Superior temporal gyrus (tissue), 1 donor: ENCODE measurements at regions not wholly inside any gene's neighbourhood (a gene's known extent, or its start where the extent isn't known, plus 50 kb on each side); places are given as distances from the start of the nearest gene placed in this dataset.

Source experiments
- DNase-seq: peaks from one replicate; pipeline ENCODE4 v3.0.0-alpha.2; 2016; ENCODE audit errors: extremely low spot score

- DNase-seq, result no peak
Measured at GRCh38 chr9:13990331-13990730, 323.6 kb downstream of the NFIB start.

GRCh38 chr9:13988944-13989343, 325.0 kb downstream of the NFIB start:
- no peak for DNase-seq

- DNase-seq, result no peak
Measured at GRCh38 chr9:13983607-13984006, 330.3 kb downstream of the NFIB start.

GRCh38 chr9:13979941-13980318, 334.0 kb downstream of the NFIB start:
- DNase-seq, result no peak

- DNase-seq, result no peak
Measured at GRCh38 chr9:13975611-13976290, 338.2 kb downstream of the NFIB start.

GRCh38 chr9:13974891-13975290, 339.1 kb downstream of the NFIB start:
- DNase-seq, result no peak

GRCh38 chr9:13971966-13972655, 341.8 kb downstream of the NFIB start:
- no peak for DNase-seq

- DNase-seq, result no peak
Measured at GRCh38 chr9:13971415-13971814, 342.5 kb downstream of the NFIB start.

- DNase-seq, result no peak
Measured at GRCh38 chr9:13970426-13970825, 343.5 kb downstream of the NFIB start.

GRCh38 chr9:13970018-13970417, 343.9 kb downstream of the NFIB start:
- DNase-seq, result no peak

- no peak for DNase-seq
Measured at GRCh38 chr9:13967438-13967837, 346.5 kb downstream of the NFIB start.

GRCh38 chr9:13967011-13967410, 346.9 kb downstream of the NFIB start:
- no peak for DNase-seq

GRCh38 chr9:13963005-13963653, 350.8 kb downstream of the NFIB start:
- DNase-seq, result peak; percentile 41

- DNase-seq, result no peak
Measured at GRCh38 chr9:13962006-13962405, 351.9 kb downstream of the NFIB start.

GRCh38 chr9:13960011-13960765, 353.8 kb downstream of the NFIB start:
- no peak for DNase-seq

GRCh38 chr9:13958672-13959071, 355.3 kb downstream of the NFIB start:
- DNase-seq, result no peak

- DNase-seq, result no peak
Measured at GRCh38 chr9:13957089-13957488, 356.9 kb downstream of the NFIB start.

GRCh38 chr9:13956107-13956506, 357.8 kb downstream of the NFIB start:
- DNase-seq, result no peak

- no peak for DNase-seq
Measured at GRCh38 chr9:13952906-13953305, 361.0 kb downstream of the NFIB start.

- no peak for DNase-seq
Measured at GRCh38 chr9:13948037-13948436, 365.9 kb downstream of the NFIB start.

- DNase-seq, result no peak
Measured at GRCh38 chr9:13943176-13943575, 370.8 kb downstream of the NFIB start.

GRCh38 chr9:13942695-13943094, 371.2 kb downstream of the NFIB start:
- DNase-seq, result peak; percentile 45
